ENCODE measurements at regions not wholly inside any gene's neighbourhood (a gene's known extent, or its start where the extent isn't known, plus 50 kb on each side); places are given as distances from the start of the nearest gene placed in this dataset.

DNA sequence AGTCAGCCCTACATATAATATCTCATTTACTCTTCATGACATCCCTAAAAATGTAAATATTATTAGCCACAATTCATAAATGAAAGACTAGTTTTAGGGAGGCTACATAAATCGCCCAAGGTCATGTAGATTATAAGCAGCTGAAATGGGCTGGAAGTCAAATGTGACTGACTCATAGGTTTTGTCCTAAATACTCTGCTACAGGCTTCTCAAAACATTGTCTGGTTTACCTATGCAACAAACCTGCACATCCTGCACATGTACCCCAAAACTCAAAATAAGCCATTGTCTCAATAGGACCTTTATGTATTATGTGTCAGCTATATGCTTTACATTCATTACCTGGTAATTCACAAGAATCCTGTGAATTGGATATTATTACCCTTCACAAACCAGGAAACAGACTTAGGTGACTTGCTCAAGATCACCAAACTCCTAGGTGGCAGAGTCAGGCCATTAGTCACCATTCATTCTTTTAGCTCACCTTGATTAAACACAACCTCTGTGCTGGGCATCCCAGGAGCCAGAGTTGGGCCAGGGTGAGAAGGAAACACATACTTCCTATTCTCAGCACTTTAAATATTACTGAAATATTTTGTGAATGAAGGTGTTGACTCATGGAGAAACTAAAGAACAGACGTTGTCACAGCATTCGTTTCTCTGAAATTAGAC, 69.4 kb upstream of the CPO start:
- TF ChIP-seq, protein P1, sequence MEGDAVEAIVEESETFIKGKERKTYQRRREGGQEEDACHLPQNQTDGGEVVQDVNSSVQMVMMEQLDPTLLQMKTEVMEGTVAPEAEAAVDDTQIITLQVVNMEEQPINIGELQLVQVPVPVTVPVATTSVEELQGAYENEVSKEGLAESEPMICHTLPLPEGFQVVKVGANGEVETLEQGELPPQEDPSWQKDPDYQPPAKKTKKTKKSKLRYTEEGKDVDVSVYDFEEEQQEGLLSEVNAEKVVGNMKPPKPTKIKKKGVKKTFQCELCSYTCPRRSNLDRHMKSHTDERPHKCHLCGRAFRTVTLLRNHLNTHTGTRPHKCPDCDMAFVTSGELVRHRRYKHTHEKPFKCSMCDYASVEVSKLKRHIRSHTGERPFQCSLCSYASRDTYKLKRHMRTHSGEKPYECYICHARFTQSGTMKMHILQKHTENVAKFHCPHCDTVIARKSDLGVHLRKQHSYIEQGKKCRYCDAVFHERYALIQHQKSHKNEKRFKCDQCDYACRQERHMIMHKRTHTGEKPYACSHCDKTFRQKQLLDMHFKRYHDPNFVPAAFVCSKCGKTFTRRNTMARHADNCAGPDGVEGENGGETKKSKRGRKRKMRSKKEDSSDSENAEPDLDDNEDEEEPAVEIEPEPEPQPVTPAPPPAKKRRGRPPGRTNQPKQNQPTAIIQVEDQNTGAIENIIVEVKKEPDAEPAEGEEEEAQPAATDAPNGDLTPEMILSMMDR (IDR thresholded peaks at IDR 0.05) = no peak
- TF ChIP-seq, protein P2, sequence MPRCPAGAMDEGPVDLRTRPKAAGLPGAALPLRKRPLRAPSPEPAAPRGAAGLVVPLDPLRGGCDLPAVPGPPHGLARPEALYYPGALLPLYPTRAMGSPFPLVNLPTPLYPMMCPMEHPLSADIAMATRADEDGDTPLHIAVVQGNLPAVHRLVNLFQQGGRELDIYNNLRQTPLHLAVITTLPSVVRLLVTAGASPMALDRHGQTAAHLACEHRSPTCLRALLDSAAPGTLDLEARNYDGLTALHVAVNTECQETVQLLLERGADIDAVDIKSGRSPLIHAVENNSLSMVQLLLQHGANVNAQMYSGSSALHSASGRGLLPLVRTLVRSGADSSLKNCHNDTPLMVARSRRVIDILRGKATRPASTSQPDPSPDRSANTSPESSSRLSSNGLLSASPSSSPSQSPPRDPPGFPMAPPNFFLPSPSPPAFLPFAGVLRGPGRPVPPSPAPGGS (IDR thresholded peaks at IDR 0.05) = no peak
